ENCODE measurements at regions not wholly inside any gene's neighbourhood (a gene's known extent, or its start where the extent isn't known, plus 50 kb on each side); places are given as distances from the start of the nearest gene placed in this dataset.

DNA sequence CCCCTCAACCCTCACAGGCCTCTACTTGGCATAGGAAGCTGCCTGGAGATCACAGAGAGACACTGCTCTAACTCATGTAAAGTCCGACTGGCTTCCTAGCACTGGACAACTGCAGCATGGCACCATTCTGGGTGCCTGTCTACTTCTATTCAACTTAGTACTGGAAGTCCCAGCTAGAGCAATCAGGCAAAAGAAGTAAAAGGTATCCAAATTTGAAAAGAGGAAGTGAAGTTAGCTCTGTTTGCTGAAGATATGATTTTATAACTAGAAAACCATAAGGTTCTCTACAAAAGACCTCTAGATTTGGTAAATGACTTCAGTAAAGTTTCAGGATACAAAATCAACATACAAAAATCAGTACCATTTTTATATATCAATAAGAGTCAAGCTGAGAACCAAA lies 1017.6 kb downstream of the PCDH9 start:
- no peak overlapping the region for H3K23ac ChIP-seq (ENCODE audit: low read depth, low read length)
- WGBS, 2 experiments (ENCODE audit: extremely low coverage in 2 of 2, insufficient read length in 1 of 2) = no CpG with 5 or more reads among the region's 1 CpG
- TF ChIP-seq CEBPB (IDR thresholded peaks at IDR 0.05; ENCODE audit: low read depth, low read length) = no peak
- no peak for TF ChIP-seq NFE2L2 (IDR thresholded peaks at IDR 0.05; ENCODE audit: low read depth, low read length)
- no peak overlapping the region for H4K8ac ChIP-seq (ENCODE audit: low read depth in 2 of 2, low read length in 2 of 2)
- no peaks in the 10 kb centered on the region for H3K27me3 ChIP-seq (ENCODE audit: control insufficient read depth, insufficient read depth, low read length)
- H2AFZ ChIP-seq (replicated peaks; ENCODE audit: low read length, poor library complexity) = no peak overlapping the region
- in situ Hi-C loops (cut with MboI; ENCODE audit: low sequenced_read_pairs) = no loop called here
- no peak overlapping the region for H3K14ac ChIP-seq (replicated peaks; ENCODE audit: low read depth, low read length)
- ChIA-PET CTCF (interaction anchor here (0.8 kb wide), 1 partner anchor 12 kb away, joined by 3 read pairs; no protein-coding TSS in a partner anchor), POLR2A (ENCODE audit: unreplicated experiment) (no interaction called here)
- H3K4me1 ChIP-seq (ENCODE audit: control insufficient read depth, insufficient read depth, low read length) = no peaks in the 10 kb centered on the region
- H3K56ac ChIP-seq (ENCODE audit: extremely low read depth, insufficient read depth, low read length) = no peak overlapping the region
- intact Hi-C loops (cut with micrococcal nuclease) = no loop called here
- H3K27ac ChIP-seq (ENCODE audit: insufficient read depth, low read length) = no peak overlapping the region
- BruUV-seq (replicated peaks) = no TSS peak
- H4K5ac ChIP-seq (ENCODE audit: low read depth, low read length) = no peak overlapping the region
- H2BK120ac ChIP-seq (ENCODE audit: low read depth, low read length) = no peak overlapping the region
- H3K79me1 ChIP-seq (ENCODE audit: low read depth in 1 of 2, low read length in 2 of 2) = no peaks in the 10 kb centered on the region
- H4K91ac ChIP-seq (ENCODE audit: insufficient read depth, low read depth, low read length) = no peak overlapping the region
- H2BK15ac ChIP-seq (ENCODE audit: low read depth, low read length) = no peak overlapping the region
- H3K4ac ChIP-seq (ENCODE audit: low read depth, low read length) = no peak overlapping the region
- H3K36me3 ChIP-seq (ENCODE audit: control insufficient read depth, insufficient read depth, low read length) = no peaks in the 10 kb centered on the region
- dilution Hi-C loops (cut with HindIII; ENCODE audit: low sequenced_read_pairs, unreplicated experiment) = no loop called here
- no peak overlapping the region for H3K4me2 ChIP-seq (ENCODE audit: low read depth, low read length)
- H3K4me3 ChIP-seq (ENCODE audit: insufficient read depth, low read depth, low read length) = no peak overlapping the region
- no peak for ATAC-seq (ENCODE audit: low read depth)
- no peaks in the 10 kb centered on the region for H4K20me1 ChIP-seq (ENCODE audit: insufficient read depth, low read length)
- H2BK5ac ChIP-seq (ENCODE audit: low read depth, low read length, poor library complexity, severe bottlenecking) = no peak overlapping the region
- H3K9me3 ChIP-seq (ENCODE audit: control insufficient read depth, insufficient read depth, low read length) = no peaks in the 10 kb centered on the region
- H2AK5ac ChIP-seq (ENCODE audit: low read depth, low read length) = no peak overlapping the region
- no peak overlapping the region for H2AK9ac ChIP-seq (replicated peaks; ENCODE audit: low read depth, low read length, poor library complexity)
- H2BK20ac ChIP-seq (ENCODE audit: low read depth, low read length) = no peak overlapping the region
- H3K9ac ChIP-seq (ENCODE audit: low read depth, low read length) = no peak overlapping the region
- peaks cover 3% of the 10 kb centered on the region; the same call in 1 of the 2 replicates for H3K9me1 ChIP-seq (ENCODE audit: insufficient read depth, low read length)
- no peak overlapping the region for H3K18ac ChIP-seq (ENCODE audit: low read depth, low read length)
- DNase-seq = no peak
